SK-N-DZ (cell line): ENCODE measurements at regions not wholly inside any gene's neighbourhood (a gene's known extent, or its start where the extent isn't known, plus 50 kb on each side); places are given as distances from the start of the nearest gene placed in this dataset.
"Not testable (repeated sequence)": the region's sequence is repeated elsewhere in the genome, so short reads cannot be mapped to it uniquely, and the experiment has no call there.

ENCODE experiments used
- DNase-seq: peaks from one replicate; pipeline ENCODE4 v3.0.0-alpha.2; 2015; ENCODE audit warnings: low spot score

DNA sequence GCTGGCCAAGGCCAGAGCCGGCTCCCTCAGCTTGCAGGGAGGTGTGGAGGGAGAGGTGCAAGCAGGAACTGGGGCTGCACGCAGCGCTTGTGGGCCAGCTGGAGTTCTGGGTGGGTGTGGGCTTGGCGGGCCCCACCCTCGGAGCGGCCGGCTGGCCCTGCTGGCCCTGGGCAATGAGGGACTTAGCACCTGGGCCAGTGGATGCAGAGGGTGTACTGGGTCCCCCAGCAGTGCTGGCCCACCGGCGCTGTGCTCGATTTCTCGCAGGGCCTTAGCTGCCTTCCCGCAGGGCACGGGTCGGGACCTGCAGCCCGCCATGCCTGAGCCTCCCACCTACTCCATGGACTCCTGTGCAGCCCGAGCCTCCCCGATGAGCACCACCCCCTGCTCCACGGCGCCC lies 115.6 kb upstream of the MARK1 start:
- not testable (repeated sequence) for DNase-seq

DNA sequence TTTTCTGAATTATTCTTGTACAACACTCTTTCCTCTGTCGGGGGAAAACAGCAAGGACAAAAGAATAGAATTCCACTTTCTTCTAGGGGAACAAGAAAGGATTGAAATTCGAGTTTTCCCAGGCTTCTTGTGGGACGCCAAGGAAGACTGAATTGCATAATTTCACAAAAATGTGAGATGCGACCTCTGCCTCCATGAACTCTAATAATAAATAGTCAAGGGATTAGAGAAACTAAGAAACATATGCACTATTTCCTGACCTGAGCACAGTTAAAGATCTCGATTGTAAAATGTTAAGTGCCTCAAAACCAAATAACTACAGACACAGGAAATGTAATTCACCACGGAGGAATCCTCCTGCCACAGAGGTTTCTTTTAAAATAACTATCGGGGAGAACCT lies 117.3 kb upstream of the MARK1 start:
- no peak for DNase-seq

DNA sequence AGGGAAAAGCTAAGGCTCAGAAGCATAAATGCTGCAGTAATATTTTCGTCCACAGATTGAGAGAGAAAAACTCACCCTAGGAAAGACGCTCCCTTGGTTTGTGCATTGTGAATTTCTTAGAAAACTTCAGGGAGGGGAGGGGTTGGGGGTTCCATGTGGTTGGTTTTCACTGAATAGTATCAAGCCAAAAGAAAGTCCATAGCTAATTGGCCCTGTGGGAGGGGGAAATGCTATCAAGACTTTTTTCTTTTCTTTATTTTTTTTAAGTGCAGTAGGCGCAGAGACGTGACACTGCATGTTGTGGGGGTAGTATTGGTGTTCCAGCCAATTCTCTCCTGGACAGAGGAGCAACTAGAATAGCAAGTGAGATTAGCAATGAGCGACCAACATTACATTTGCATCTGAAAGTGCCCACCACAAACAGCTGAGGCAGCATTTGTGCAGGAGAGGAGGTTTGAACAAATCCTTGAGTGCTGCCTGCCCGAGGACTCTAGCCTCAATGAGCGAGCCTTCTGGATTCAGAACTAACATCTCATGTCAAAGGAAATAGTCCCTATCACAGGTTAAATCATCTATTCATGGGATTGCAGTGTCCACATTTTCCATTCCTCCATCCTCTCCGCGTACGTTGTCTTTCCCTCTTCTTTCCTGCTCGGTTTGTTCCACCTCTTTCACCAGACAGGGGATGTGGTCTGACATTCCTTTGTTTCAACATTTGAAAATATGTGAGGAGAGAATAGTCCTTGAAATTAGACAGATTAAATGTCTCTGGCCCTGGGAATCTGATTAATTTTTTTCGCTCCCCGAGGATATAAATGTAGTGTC lies 118.0 kb upstream of the MARK1 start:
- no peak for DNase-seq

DNA sequence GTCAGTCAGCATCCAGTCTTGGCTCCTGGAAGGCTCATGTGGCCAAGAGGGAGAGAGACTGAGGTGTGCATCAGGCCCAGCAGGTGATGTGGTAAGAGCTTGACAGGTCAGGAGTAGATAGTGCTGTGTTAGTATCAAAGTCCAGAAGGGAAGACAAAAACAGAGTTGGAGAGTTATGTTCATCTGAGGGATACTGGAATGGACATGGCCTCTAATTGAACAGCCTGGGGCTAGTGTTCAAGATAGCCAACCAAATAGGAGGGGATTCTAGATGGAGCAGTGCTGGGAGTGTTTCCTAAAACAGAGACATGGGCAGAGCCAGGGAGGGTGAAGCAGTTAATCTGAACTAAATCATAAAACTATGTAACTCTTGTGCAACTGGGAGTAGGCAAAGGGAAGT lies 120.7 kb upstream of the MARK1 start:
- DNase-seq, result no peak

DNA sequence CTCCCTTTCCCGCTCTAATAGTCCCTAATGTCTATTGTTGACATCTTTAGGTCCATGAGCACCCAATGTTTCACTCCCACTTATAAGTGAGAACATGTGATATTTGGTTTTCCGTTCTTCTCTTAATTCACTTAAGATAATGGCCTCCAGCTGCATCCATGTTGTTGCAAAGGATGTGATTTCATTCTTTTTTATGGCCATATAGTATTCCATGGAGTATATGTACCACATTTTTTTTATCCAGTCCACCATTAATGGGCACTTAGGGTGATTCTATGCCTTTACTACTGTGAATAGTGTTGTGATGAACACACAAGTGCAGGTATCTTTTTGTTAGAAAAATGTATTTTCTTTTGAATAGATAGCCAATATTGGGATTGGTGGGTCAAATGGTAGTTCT lies 126.0 kb upstream of the RAB3GAP2 start:
- no peak for DNase-seq

DNA sequence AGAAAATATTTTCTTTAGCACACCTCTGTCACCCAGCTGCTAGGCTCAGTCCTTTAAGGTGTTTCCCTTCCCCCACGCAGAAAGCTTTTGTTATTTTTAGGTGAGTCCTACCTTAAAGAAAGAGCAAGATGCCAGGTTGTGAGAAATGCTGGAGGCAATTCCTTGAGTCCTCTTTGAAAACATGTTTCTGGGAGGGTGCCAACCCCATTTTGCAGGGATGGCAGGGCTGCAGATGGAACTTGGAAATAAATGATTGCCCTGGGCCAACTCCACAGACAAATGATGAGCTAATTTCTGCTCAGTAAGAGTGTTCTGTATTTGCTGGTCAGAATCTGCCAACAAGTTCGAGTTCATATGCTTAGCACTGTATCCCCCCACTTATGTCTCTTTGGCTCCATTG lies 119.2 kb upstream of the RAB3GAP2 start:
- DNase-seq, result no peak

GRCh38 chr1:220389634-220390033 lies 117.4 kb upstream of the RAB3GAP2 start:
- DNase-seq, result no peak

DNA sequence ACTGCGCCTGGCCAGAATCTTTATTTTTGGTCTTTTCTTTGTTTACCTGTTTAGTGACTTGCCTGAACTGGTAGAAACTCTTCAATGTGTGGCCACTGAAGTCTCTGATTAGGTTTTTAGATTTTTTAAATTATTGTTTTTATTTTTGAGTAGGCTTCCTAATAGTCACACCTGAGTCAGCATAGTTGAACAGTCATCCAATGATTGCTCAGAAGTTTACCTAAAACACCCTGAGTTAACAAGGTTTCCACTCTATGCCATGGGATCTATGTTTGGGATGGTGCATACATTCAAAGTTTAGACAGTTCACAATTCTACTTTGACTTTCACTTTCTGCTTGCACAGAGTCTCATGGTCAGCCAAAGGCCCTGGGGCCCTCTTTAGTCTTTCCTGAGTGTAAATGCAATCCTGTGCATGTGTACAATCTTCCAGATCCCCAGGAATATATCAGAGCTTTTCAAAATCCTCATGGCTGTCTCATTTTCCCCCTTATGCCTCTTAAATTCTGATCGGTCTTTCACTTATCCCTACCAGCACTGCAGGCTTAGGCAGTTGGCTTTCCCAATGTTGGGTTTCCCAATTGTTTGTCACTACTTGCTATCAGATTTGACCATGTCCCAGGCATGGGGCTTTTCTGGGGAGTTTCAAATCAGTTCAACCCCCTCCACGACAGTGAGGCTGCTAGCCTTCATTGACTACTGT lies 114.4 kb upstream of the RAB3GAP2 start:
- DNase-seq, result no peak

DNA sequence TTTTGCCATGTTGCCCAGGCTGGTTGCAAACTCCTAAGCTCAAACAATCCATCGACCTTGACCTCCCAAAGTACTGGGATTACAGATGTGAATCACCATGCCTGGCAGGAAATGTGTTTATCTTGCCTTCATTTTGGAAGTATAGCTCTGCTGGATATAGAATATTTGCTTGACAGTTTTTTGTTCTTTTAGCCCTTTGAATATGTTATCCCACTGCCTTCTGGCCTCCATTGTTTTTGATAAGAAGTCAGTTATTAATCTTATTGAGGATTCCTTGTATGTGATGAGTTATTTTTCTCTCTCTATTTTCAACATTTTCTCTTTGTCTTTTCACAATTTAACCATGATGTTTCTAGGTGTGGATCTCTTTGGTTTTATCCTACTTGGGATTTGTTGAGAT lies 112.9 kb upstream of the RAB3GAP2 start:
- DNase-seq, result no peak

- peak; percentile 7 for DNase-seq
Observed at GRCh38 chr1:220382994-220383393, 110.7 kb upstream of the RAB3GAP2 start.

DNA sequence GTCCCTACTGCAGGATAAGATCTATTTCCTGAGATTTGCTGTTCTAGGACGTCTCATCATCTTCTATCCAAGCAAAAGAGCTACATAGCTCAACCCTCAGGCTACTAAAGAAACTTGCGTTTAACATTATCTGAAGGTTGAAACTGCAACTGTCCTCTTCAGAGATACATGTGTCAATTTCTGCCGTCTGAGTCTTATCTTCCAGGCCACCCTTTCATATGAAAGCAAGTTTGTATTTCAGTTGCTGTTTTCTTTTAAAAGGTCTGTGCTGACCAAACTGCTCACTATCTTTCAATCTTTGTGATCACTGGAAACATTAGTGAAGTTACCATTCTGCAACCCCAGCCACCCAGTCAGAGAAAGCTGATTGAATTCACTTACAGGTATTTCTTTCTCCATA lies 108.6 kb upstream of the RAB3GAP2 start:
- no peak for DNase-seq

GRCh38 chr1:220378571-220379302 lies 106.5 kb upstream of the RAB3GAP2 start:
- DNase-seq, result no peak

- DNase-seq, result no peak
Observed at GRCh38 chr1:220375715-220376114, 103.5 kb upstream of the RAB3GAP2 start.

DNA sequence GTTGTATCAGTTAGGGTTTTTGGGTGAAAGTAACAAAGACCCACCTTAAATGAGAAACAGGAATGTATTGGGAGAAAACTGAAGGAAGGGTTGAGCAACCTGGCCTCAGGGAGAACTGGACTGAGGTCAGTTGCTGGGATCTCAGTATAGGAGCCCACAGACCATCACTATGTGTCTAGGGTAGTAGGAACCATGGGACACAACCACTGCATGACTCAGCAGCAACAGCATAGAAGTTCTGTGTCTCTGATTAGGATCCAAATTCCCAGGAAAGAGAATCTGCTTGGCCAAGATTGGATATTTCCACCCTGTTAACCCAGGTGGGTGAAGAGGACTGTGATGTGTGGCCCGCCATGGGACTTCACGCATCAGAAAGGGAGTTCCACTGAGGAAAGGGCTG lies 102.2 kb upstream of the RAB3GAP2 start:
- DNase-seq, result no peak

- DNase-seq, result no peak
Observed at GRCh38 chr1:220372451-220372850, 100.2 kb upstream of the RAB3GAP2 start.

- DNase-seq, result peak; percentile 11
Observed at GRCh38 chr1:220371324-220371723, 99.1 kb upstream of the RAB3GAP2 start.

DNA sequence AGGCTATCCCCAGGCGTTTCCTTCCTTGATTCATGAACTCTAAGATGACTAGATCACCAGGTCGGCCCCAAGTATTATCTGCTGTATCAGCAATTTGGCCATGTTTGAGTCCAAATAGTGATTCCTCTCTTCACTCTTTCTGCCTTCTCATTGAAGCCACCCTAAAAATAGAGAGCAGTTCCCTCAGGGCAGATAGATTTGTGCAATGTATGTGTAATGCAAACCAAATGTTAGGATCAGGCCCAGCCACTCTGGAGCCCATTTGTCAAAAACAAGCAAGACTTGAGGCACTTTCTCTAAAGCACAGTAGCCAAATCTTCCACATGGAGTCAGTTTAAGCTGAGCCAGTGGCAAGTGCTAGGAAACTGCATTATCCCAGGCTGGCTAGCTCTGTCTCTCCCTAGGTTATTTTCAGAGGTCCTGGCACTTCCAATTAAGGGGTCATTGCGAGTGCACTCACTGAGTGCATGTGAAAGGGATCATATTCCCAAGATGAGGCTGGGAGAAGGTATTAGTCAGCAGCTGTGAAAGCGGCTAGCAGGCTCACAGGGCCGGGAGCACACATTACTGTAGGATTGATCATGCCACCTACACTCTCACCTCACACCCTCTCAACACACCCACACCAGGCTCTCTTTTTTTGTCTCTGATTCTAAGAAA lies 97.9 kb upstream of the RAB3GAP2 start:
- DNase-seq, result peak; percentile 74

GRCh38 chr1:220369511-220369910 lies 97.3 kb upstream of the RAB3GAP2 start:
- DNase-seq, result no peak

GRCh38 chr1:220368352-220369265 lies 96.4 kb upstream of the RAB3GAP2 start:
- DNase-seq, result no peak

DNA sequence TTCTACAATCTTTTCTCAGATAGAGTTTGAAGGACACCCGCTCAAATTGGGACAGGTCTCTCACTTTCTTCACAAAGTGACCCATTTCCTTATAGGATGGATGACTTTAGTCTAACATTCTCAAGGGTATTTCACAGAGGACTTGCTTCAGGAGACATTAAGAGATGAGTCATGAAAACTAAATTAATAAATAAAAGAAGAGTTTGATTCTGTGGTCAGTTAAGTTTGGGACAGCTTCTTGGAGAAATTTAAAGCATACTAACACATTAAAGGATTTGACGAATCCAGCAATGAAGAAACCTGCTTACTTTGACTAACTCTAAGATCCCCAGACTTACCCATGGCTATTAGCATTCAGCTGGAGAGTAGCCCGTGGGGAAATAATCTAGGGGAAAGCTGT lies 95.6 kb upstream of the RAB3GAP2 start:
- DNase-seq, result no peak

GRCh38 chr1:220366269-220366668 lies 94.0 kb upstream of the RAB3GAP2 start:
- DNase-seq, result no peak
